ENCODE measurements at regions not wholly inside any gene's neighbourhood (a gene's known extent, or its start where the extent isn't known, plus 50 kb on each side); places are given as distances from the start of the nearest gene placed in this dataset.

GRCh38 chr6:15166121-15166520 lies 79.7 kb upstream of the JARID2 start:
- H3K9me3 Mint-ChIP-seq, result no peaks in the 10 kb centered on the region
- TF ChIP-seq, protein P1, sequence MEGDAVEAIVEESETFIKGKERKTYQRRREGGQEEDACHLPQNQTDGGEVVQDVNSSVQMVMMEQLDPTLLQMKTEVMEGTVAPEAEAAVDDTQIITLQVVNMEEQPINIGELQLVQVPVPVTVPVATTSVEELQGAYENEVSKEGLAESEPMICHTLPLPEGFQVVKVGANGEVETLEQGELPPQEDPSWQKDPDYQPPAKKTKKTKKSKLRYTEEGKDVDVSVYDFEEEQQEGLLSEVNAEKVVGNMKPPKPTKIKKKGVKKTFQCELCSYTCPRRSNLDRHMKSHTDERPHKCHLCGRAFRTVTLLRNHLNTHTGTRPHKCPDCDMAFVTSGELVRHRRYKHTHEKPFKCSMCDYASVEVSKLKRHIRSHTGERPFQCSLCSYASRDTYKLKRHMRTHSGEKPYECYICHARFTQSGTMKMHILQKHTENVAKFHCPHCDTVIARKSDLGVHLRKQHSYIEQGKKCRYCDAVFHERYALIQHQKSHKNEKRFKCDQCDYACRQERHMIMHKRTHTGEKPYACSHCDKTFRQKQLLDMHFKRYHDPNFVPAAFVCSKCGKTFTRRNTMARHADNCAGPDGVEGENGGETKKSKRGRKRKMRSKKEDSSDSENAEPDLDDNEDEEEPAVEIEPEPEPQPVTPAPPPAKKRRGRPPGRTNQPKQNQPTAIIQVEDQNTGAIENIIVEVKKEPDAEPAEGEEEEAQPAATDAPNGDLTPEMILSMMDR (conservative IDR thresholded peaks at IDR 0.05), result no peak
- no peak overlapping the region for H3K4me3 Mint-ChIP-seq
- no peak overlapping the region for H3K27ac Mint-ChIP-seq (ENCODE audit: unreplicated experiment)
- DNase-seq (ENCODE audit: low read depth, low spot score), result no peak
- H3K4me1 Mint-ChIP-seq, result peaks cover 21% of the 10 kb centered on the region
- no peaks in the 10 kb centered on the region for H3K36me3 Mint-ChIP-seq (ENCODE audit: low read depth)
- H3K27me3 Mint-ChIP-seq (ENCODE audit: low read depth), result peaks cover 5% of the 10 kb centered on the region

DNA sequence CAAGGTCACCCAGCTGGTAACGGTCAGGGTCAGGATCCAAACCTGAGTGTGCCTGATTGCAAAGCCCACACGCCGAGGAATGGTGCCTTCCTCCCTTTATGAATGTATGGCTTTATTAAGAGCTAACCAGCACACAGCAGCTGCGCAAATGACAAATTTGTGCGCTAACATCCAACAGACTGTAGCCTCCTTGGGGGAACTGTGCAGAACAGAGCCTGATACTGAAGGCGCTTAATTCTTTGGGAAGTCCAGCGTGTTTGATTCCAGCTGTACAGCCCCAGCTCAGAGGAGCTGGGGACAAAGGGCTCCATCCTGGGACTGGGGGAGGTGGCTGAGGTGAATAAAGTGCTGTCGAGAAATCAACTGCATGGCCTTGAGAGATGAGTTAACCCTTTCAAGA lies 75.7 kb upstream of the JARID2 start:
- Mint-ChIP-seq H3K36me3 (ENCODE audit: low read depth) (no peaks in the 10 kb centered on the region), H3K4me3 (no peak overlapping the region), H3K9me3 (no peaks in the 10 kb centered on the region), H3K27ac (ENCODE audit: unreplicated experiment) (no peak overlapping the region), H3K4me1 (peaks cover 32% of the 10 kb centered on the region), H3K27me3 (ENCODE audit: low read depth) (peaks cover 15% of the 10 kb centered on the region)
- no peak for DNase-seq (ENCODE audit: low read depth, low spot score)
- TF ChIP-seq, protein P1 (conservative IDR thresholded peaks at IDR 0.05), result no peak

DNA sequence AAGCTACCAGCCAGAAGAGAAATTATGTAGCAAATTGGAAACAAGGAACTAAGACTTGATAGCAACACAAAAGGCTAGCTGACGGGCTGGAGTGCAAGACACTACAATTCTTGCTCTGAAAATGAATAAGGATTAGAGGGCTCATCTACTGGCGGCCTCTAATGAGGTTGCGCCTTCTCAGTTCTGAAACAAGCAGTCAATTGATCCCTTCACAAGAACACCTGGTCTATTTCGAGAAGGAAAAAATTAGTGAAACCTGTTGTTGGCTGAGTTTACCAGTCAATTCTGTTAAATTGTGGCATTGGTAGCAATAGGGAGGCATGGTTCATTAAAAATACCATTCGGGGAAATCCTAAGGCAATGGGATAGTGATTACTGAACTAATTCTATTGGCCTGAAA lies 74.8 kb upstream of the JARID2 start:
- H3K27me3 Mint-ChIP-seq (ENCODE audit: low read depth), result peaks cover 18% of the 10 kb centered on the region
- H3K4me1 Mint-ChIP-seq, result peaks cover 31% of the 10 kb centered on the region
- H3K27ac Mint-ChIP-seq (ENCODE audit: unreplicated experiment), result no peak overlapping the region
- TF ChIP-seq, protein P1 (conservative IDR thresholded peaks at IDR 0.05), result no peak
- no peaks in the 10 kb centered on the region for H3K36me3 Mint-ChIP-seq (ENCODE audit: low read depth)
- no peak overlapping the region for H3K4me3 Mint-ChIP-seq
- no peak for DNase-seq (ENCODE audit: low read depth, low spot score)
- H3K9me3 Mint-ChIP-seq, result no peaks in the 10 kb centered on the region

- Mint-ChIP-seq H3K27me3 (ENCODE audit: low read depth) (peaks cover 33% of the 10 kb centered on the region), H3K9me3 (no peaks in the 10 kb centered on the region)
- DNase-seq (ENCODE audit: low read depth, low spot score), result no peak
Observed at GRCh38 chr6:15176816-15177370, 69.0 kb upstream of the JARID2 start.

DNA sequence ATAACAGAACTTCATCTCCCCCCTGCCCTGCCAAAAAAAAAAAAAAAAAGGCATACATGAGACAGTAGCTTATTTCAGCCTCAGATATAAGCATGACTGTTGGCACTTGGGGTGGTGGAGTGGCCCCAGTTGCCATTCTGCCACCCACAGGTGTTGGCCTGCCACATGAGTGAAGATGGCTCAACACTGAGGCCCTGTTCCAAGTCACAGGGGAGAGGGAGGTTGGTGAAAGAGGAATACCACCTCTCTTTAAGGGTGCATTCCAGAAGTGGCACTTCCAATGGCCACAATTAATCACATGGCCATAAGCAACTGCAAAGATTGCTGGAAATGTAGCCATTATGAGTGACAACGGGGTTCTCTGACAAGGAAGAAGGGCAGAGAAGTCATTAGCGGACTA lies 61.9 kb upstream of the JARID2 start:
- H3K27ac Mint-ChIP-seq (ENCODE audit: unreplicated experiment), result no peak overlapping the region

More at GRCh38 chr6:15176816-15177370, 69.0 kb upstream of the JARID2 start:
- no peak overlapping the region for H3K4me3 Mint-ChIP-seq
- TF ChIP-seq, protein P1 (conservative IDR thresholded peaks at IDR 0.05), result no peak
- peaks cover 19% of the 10 kb centered on the region for H3K4me1 Mint-ChIP-seq
- H3K27ac Mint-ChIP-seq (ENCODE audit: unreplicated experiment), result no peak overlapping the region
- H3K36me3 Mint-ChIP-seq (ENCODE audit: low read depth), result no peaks in the 10 kb centered on the region

More for the DNA sequence above, 61.9 kb upstream of the JARID2 start:
- Mint-ChIP-seq H3K9me3 (no peaks in the 10 kb centered on the region), H3K36me3 (ENCODE audit: low read depth) (no peaks in the 10 kb centered on the region), H3K4me1 (no peaks in the 10 kb centered on the region), H3K27me3 (ENCODE audit: low read depth) (peaks cover 21% of the 10 kb centered on the region), H3K4me3 (no peak overlapping the region)
- TF ChIP-seq, protein P1 (conservative IDR thresholded peaks at IDR 0.05), result no peak
- no peak for DNase-seq (ENCODE audit: low read depth, low spot score)
